Gastrocnemius medialis (tissue), 4 donors: ENCODE measurements at regions not wholly inside any gene's neighbourhood (a gene's known extent, or its start where the extent isn't known, plus 50 kb on each side); places are given as distances from the start of the nearest gene placed in this dataset.

Source experiments
- CTCF ChIP-seq, 5 experiments: fragments of 450-650 bp in 3 of 5; fragments of 200-600 bp in 2 of 5; sonication (generic) in 2 of 5; IDR thresholded peaks in 4 of 5; conservative IDR thresholded peaks in 1 of 5; 1 replicate in 4 of 5; 2 replicates in 1 of 5; pipeline ENCODE4 v1.5.1; 2016 to 2019; ENCODE audit warnings: antibody characterized with exemption in 5 of 5, mild to moderate bottlenecking in 3 of 5, moderate library complexity in 3 of 5
- POLR2A ChIP-seq, 2 donors: fragments of 450-650 bp; IDR thresholded peaks; one replicate each; pipeline ENCODE4 v1.6.1; 2017; ENCODE audit warnings: antibody characterized with exemption in 2 of 2, mild to moderate bottlenecking in 2 of 2, moderate library complexity in 2 of 2

GRCh38 chr7:35891004-35891830, 90.4 kb downstream of the SEPTIN7 start:
- TF ChIP-seq CTCF (IDR thresholded peaks at IDR 0.05 in 4 of 5, conservative IDR thresholded peaks at IDR 0.05 in 1 of 5), result no peak
- no peak for TF ChIP-seq POLR2A (IDR thresholded peaks at IDR 0.05)
